SJSA1 (cell line): ENCODE measurements at regions not wholly inside any gene's neighbourhood (a gene's known extent, or its start where the extent isn't known, plus 50 kb on each side); places are given as distances from the start of the nearest gene placed in this dataset.

ENCODE experiments used
- DNase-seq, 2 experiments: peaks; one replicate each; pipeline ENCODE4 v3.0.0-alpha.2; 2015 to 2020; ENCODE audit warnings: low spot score in 2 of 2, low read depth in 1 of 2
- H3K27ac ChIP-seq: fragments of 250-450 bp; sonication (Bioruptor Pico); 2 replicates; pipeline ENCODE4 v1.5.1; 2020; ENCODE audit warnings: mild to moderate bottlenecking, moderate library complexity
- H3K27me3 ChIP-seq: fragments of 250-450 bp; sonication (Bioruptor Pico); replicated peaks from 2 replicates; pipeline ENCODE4 v1.5.1; 2020; ENCODE audit warnings: mild to moderate bottlenecking, moderate library complexity
- H3K36me3 ChIP-seq: fragments of 250-450 bp; sonication (Bioruptor Pico); 2 replicates; pipeline ENCODE4 v1.5.1; 2020; ENCODE audit warnings: mild to moderate bottlenecking
- H3K4me1 ChIP-seq: fragments of 250-450 bp; sonication (Bioruptor Pico); replicated peaks from 2 replicates; pipeline ENCODE4 v1.6.1; 2021; ENCODE audit warnings: mild to moderate bottlenecking
- H3K4me3 ChIP-seq: fragments of 250-450 bp; sonication (Bioruptor Pico); 2 replicates; pipeline ENCODE4 v1.5.1; 2020; ENCODE audit warnings: mild to moderate bottlenecking
- H3K9me3 ChIP-seq: fragments of 250-450 bp; sonication (Bioruptor Pico); replicated peaks from 2 replicates; pipeline ENCODE4 v1.5.1; 2020; ENCODE audit warnings: mild to moderate bottlenecking

DNA sequence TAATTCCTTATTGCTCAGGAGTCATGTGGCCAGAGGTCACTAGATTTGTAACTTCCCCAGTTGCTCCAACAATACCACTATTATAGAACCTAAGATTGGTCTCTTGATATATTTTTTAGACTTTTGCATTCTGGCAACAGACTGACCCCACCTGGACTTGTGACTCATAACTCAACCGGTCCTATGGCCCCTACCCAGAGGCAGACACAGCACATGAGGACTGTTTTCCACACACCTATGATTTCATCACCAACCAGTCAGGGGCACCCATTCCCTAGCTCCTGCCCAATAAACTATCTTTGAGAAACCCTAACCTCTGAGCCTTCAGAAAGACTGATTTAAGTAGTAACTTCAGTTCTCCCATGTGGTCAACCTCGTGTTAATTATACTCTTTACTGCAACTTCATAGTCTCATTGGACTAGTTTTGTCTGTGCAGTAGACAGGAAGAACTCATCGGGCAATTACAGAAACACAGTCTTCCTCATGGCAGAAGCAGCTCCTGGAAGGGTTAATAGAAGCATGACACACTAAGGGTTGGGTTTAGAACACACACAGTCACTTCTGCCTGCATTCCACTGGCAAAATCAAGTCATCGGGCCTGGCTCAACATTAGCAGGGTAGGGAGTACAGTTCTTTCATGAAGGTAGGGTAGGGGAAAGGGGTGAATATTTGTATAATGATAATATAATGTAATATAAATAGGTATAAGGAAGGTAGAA lies 251.8 kb downstream of the UQCRFS1 start:
- Histone ChIP-seq H3K4me3 (no peak overlapping the region), H3K9me3 (no peaks in the 10 kb centered on the region), H3K27me3 (no peaks in the 10 kb centered on the region), H3K4me1 (0 out of 2 replicates have a peak, but pooled peaks cover 3% of the 10 kb centered on the region), H3K36me3 (no peaks in the 10 kb centered on the region), H3K27ac (peak overlapping the region; percentile 60)
- peak in 1 of 2 experiments; percentile 12 for DNase-seq

DNA sequence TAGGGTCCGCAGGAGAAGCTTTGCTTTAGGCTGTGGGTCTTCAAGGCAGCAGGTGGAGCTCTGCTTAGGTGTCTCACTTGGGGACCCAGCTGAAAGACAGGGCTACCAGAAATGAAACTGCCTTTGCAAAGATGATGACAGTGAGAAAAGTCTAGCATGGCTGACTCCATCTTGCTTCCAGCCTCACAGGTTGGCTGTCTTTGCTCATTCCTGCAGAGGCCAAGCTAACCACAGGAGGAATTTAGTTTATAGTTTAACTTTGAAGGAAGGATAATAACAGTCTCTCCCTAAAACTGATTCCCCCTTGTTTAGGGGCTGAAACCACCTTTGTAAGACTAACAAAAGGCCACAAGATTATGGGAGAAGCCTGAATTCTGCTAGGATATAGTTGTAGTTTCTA lies 252.4 kb downstream of the UQCRFS1 start:
- Histone ChIP-seq H3K27me3 (no peaks in the 10 kb centered on the region), H3K4me1 (0 out of 2 replicates have a peak, but pooled peaks cover 3% of the 10 kb centered on the region), H3K4me3 (no peak overlapping the region), H3K36me3 (no peaks in the 10 kb centered on the region), H3K9me3 (no peaks in the 10 kb centered on the region), H3K27ac (peak overlapping the region; percentile 60)
- DNase-seq, result no peak

- DNase-seq, result no peak
- Histone ChIP-seq H3K4me3 (no peak overlapping the region), H3K4me1 (0 out of 2 replicates have a peak, but pooled peaks cover 3% of the 10 kb centered on the region), H3K36me3 (no peaks in the 10 kb centered on the region), H3K27ac (no peak overlapping the region), H3K27me3 (no peaks in the 10 kb centered on the region), H3K9me3 (no peaks in the 10 kb centered on the region; the same call in 1 of the 2 replicates)
These were observed 256.0 kb downstream of the UQCRFS1 start for GRCh38 chr19:28956961-28957360.

DNA sequence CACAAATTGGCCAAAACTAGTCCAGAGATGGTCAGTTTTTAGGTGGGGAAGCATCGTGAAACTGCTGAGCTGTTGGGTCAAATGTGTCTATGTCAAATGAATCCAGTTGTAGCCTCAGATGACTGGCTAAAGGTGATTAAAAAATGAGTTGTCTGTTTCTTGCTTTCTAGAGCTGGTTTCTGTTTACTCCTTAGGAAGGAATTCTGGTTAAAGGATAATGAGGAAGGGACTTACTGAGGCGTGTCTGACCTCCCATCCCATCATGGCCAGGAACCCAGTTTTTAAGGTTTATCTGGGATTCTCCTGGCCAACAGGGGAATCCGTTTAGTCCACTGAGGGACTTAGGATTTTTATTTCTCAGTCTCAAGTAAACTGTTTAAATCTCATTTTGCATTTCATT lies 256.5 kb downstream of the UQCRFS1 start:
- Histone ChIP-seq H3K36me3 (no peaks in the 10 kb centered on the region), H3K27me3 (no peaks in the 10 kb centered on the region), H3K27ac (no peak overlapping the region), H3K4me3 (no peak overlapping the region), H3K4me1 (0 out of 2 replicates have a peak, but pooled peaks cover 3% of the 10 kb centered on the region), H3K9me3 (no peaks in the 10 kb centered on the region; the same call in 1 of the 2 replicates)
- no peak for DNase-seq

DNA sequence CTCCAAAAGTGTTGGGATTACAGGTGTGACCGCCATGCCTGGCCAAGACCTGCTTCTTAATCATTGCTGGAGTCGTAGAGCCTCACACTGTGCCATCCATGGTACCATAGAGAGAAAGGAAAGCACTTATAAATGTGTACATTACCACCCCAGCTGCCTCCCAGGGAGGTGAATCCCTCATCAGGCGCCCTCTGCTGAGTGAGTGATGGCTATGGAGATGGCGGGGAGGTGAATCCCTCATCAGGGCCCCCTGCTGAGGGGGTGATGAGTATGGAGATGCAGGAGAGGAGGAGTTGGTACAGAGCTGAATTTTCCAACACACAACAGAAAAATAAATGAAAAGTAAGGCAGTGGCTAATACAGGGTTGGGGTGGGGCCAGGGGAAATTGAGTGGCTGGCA lies 263.4 kb downstream of the UQCRFS1 start:
- Histone ChIP-seq H3K27ac (no peak overlapping the region), H3K36me3 (no peaks in the 10 kb centered on the region), H3K4me1 (no peaks in the 10 kb centered on the region), H3K9me3 (no peaks in the 10 kb centered on the region; the same call in 1 of the 2 replicates), H3K27me3 (no peaks in the 10 kb centered on the region), H3K4me3 (no peak overlapping the region)
- no peak for DNase-seq

DNA sequence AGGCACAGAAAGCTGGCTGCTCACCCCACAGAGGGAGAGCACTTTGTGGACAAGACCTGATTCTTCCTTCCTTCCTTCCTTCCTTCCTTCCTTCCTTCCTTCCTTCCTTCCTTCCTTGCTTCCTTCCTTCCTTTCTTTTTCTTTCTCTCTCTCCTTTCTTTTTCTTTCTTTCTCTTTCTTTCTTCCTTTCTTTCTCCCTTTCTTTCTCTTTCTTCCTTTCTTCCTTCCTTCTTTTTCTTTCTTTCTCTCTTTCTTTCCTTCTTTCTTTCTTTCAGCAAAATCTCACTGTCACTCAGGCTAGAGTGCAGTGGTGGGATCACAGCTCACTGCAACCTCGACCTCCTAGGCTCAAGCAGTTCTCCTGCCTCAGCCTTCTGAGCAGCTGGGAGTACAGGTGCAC lies 263.9 kb downstream of the UQCRFS1 start:
- no peaks in the 10 kb centered on the region for H3K9me3 ChIP-seq
- no peak overlapping the region for H3K27ac ChIP-seq
- DNase-seq, result no peak
- no peaks in the 10 kb centered on the region for H3K4me1 ChIP-seq
- H3K36me3 ChIP-seq, result no peaks in the 10 kb centered on the region
- no peak overlapping the region for H3K4me3 ChIP-seq
- H3K27me3 ChIP-seq, result no peaks in the 10 kb centered on the region

DNA sequence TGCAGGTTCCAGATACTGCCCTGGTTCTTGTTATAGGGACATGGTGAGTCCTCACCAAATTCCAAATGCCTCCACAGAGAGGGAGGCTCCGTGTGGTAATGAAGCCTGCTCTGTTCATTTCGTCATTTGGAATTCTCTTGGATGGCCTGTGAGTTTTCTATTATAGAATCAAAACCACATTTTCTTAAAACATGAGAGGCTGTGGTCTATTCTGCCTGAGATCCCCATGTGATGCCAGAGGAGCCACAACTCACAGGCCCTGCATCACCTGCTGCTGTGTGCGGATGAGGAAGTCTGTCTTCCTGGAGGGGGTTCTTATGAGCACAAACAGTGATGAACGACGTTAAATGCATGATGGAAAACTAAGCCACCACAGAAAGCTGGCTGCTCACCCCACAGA lies 264.4 kb downstream of the UQCRFS1 start:
- Histone ChIP-seq H3K36me3 (no peaks in the 10 kb centered on the region), H3K27me3 (no peaks in the 10 kb centered on the region), H3K27ac (no peak overlapping the region), H3K4me1 (no peaks in the 10 kb centered on the region), H3K9me3 (no peaks in the 10 kb centered on the region), H3K4me3 (no peak overlapping the region)
- no peak for DNase-seq

DNA sequence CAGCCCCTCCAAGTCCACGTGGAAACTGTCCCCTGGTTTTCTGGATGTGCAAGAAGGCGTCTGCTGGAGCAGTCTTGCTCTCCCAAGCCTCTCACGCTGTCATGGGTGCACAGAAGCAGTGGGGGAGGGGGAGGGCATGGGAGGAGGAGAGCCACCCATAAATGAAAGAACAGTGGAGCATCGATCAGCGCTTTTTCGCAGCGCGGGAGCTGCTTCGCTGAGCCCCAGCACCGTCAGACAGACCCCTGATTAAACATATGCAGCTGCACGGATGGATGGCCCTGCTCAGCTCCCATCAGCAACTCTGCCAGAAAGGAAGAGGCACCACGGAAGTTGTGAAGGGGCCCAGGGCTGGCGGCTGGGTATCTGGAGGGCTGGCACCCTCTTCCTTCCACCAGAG lies 264.9 kb downstream of the UQCRFS1 start:
- H3K4me3 ChIP-seq, result no peak overlapping the region
- no peaks in the 10 kb centered on the region for H3K4me1 ChIP-seq
- H3K36me3 ChIP-seq, result no peaks in the 10 kb centered on the region
- no peak overlapping the region for H3K27ac ChIP-seq
- H3K9me3 ChIP-seq, result no peaks in the 10 kb centered on the region
- DNase-seq, result no peak
- H3K27me3 ChIP-seq, result no peaks in the 10 kb centered on the region

DNA sequence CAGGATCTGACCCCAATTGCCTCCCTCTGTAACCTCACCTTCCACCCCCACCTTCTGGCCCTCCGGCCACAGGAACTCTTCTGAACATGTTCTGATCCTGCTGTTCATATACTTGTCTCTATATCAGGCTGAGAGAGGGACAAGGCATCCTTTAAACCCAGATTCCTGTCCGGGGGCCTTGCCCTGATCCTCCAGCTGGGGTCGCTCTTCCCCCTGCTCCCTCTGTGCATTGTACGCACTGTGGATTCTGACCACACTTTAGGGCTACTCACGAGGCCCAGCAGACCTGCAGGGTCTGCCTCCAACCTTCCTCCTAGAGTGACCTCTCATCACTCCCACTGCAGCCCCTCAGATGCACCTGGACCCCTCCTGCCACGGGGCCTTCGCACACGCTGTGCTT lies 269.3 kb downstream of the UQCRFS1 start:
- Histone ChIP-seq H3K27me3 (no peaks in the 10 kb centered on the region), H3K27ac (no peak overlapping the region), H3K4me3 (no peak overlapping the region), H3K9me3 (no peaks in the 10 kb centered on the region), H3K4me1 (no peaks in the 10 kb centered on the region), H3K36me3 (no peaks in the 10 kb centered on the region)
- no peak for DNase-seq

DNA sequence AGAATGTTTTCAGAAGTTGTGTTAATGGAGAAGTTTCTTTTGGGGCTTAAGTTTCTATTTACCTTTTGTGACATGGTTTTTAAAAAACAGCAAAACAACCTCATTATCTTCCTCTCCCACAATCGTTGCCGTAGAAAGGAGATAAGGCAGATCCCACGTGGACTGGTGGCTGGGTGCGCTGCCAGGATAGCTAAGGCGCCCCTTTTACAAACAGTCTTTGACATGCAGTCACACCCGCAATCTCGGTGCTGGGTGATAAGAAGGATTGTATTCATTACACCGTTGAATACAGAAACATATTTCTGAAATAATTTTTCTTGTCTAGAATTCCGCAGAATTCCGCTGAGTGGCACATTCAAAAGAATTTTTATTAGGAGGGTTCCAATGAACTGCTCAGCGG lies 271.1 kb downstream of the UQCRFS1 start:
- no peak overlapping the region for H3K27ac ChIP-seq
- no peak for DNase-seq
- no peak overlapping the region for H3K4me3 ChIP-seq
- H3K9me3 ChIP-seq, result no peaks in the 10 kb centered on the region
- no peaks in the 10 kb centered on the region for H3K27me3 ChIP-seq
- H3K36me3 ChIP-seq, result no peaks in the 10 kb centered on the region
- no peaks in the 10 kb centered on the region for H3K4me1 ChIP-seq

DNA sequence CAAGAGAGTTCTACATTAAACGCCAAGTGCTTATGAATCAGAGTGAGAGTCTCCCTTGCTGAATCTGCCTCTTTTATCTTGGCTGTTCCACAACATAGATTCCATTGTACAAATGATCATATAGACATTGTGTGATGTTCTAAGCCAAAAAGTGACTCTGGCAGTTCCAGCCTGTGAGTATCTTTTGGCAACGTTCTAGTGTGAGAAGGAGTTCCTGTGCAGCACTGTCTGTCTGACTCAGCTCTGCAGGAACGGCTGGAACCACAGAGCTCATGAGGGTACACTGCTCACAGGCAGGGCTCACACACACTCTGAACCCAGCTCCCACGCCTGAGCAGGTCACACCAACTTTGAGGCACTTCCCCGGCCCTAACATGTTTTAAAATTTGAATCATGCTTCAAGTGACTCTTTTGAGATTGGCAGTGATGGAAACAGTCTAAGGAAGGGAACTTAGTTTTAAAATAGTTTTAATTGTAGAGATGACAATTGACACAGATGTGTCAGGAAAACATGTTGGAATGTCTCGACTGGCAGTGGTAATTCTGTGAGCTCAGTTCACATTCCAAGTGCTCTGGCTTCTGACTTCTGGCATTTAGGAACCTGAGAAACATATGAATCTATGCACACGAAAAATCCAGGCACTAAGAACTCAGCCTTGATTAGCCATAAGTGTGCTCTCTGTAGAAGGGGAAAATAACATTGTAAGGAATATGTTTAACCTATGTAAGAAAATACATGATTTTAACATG lies 272.0 kb downstream of the UQCRFS1 start:
- Histone ChIP-seq H3K4me1 (no peaks in the 10 kb centered on the region), H3K27me3 (no peaks in the 10 kb centered on the region), H3K36me3 (no peaks in the 10 kb centered on the region), H3K9me3 (no peaks in the 10 kb centered on the region), H3K27ac (no peak overlapping the region), H3K4me3 (no peak overlapping the region)
- DNase-seq, result no peak

GRCh38 chr19:28939236-28939635 lies 273.7 kb downstream of the UQCRFS1 start:
- Histone ChIP-seq H3K9me3 (no peaks in the 10 kb centered on the region), H3K36me3 (no peaks in the 10 kb centered on the region), H3K27me3 (no peaks in the 10 kb centered on the region), H3K4me3 (no peak overlapping the region), H3K4me1 (no peaks in the 10 kb centered on the region), H3K27ac (no peak overlapping the region)
- no peak for DNase-seq

DNA sequence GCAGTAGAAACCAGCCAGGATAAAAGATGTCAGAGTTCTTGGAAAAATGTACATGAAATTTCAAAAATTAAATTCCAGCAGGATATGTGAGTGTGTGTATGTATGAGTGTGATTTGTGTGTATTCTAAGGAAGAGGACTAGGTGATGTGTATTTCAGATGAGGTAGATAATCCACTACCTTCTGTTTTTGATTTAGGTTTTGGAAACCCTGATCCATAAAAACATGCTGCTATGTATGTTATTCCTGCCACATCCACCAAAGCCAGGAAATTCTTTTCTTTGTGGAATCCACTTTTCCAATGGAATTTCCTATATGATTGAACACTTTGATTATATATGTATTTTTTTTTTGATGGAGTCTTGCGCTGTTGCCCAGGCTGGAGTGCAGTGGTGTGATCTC lies 276.9 kb downstream of the UQCRFS1 start:
- Histone ChIP-seq H3K9me3 (peaks cover 4% of the 10 kb centered on the region; the same call in 1 of the 2 replicates), H3K4me1 (no peaks in the 10 kb centered on the region), H3K4me3 (no peak overlapping the region), H3K27ac (no peak overlapping the region), H3K27me3 (no peaks in the 10 kb centered on the region), H3K36me3 (no peaks in the 10 kb centered on the region)
- no peak for DNase-seq

DNA sequence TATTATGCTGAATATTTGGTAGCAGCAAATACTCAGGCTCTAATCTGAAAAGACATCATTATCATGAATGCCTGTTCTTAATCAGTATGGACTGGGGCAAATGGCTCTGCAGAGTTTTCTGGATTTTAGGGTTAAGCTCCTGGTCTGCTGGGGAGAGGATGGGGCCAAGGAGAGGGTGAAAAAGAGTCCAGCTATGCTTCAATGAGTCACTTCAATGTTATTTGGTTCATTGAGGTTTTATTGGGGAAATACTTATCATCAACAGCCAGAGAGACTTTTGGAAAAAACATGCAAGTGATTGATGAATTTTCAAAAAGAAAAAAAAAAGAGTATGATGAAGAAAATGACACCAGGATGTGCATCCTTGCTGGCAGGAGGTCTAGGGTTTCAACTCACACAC lies 278.3 kb downstream of the UQCRFS1 start:
- H3K9me3 ChIP-seq, result peaks cover 4% of the 10 kb centered on the region; the same call in 1 of the 2 replicates
- H3K4me1 ChIP-seq, result no peaks in the 10 kb centered on the region
- no peak for DNase-seq
- no peak overlapping the region for H3K27ac ChIP-seq
- no peaks in the 10 kb centered on the region for H3K36me3 ChIP-seq
- no peaks in the 10 kb centered on the region for H3K27me3 ChIP-seq
- no peak overlapping the region for H3K4me3 ChIP-seq
